H9 (cell line): ENCODE measurements at regions not wholly inside any gene's neighbourhood (a gene's known extent, or its start where the extent isn't known, plus 50 kb on each side); places are given as distances from the start of the nearest gene placed in this dataset.

ENCODE experiments used
- DNase-seq: peaks from one replicate; pipeline ENCODE4 v3.0.0-alpha.2; 2017
- H2AFZ ChIP-seq: one replicate; pipeline ENCODE4 v1.6.1; 2013; ENCODE audit warnings: mild to moderate bottlenecking, low read length, control low read depth, moderate library complexity
- H2AK5ac ChIP-seq: 2 replicates; pipeline ENCODE4 v1.6.1; 2013; ENCODE audit warnings: low read length, control low read depth, mixed read lengths; ENCODE audit not compliant: insufficient read length
- H2BK120ac ChIP-seq: one replicate; pipeline ENCODE4 v1.6.1; 2013; ENCODE audit warnings: low read depth, mild to moderate bottlenecking, low read length, control low read depth, inconsistent platforms; ENCODE audit not compliant: poor library complexity, severe bottlenecking
- H2BK12ac ChIP-seq: 2 replicates; pipeline ENCODE4 v1.6.1; 2013; ENCODE audit warnings: low read length, control low read depth, mixed read lengths, low read depth; ENCODE audit not compliant: insufficient read length
- H2BK15ac ChIP-seq: 2 replicates; pipeline ENCODE4 v1.6.1; 2013; ENCODE audit warnings: low read depth, low read length, control low read depth
- H2BK20ac ChIP-seq: one replicate; pipeline ENCODE4 v1.6.1; 2013; ENCODE audit warnings: low read depth, mild to moderate bottlenecking, low read length, control low read depth, inconsistent platforms; ENCODE audit not compliant: poor library complexity, severe bottlenecking
- H2BK5ac ChIP-seq: 2 replicates; pipeline ENCODE4 v1.6.1; 2013; ENCODE audit warnings: low read length, control low read depth, mixed read lengths; ENCODE audit not compliant: insufficient read length
- H3K14ac ChIP-seq: 2 replicates; pipeline ENCODE4 v1.6.1; 2013; ENCODE audit warnings: low read length, control low read depth; ENCODE audit not compliant: insufficient read depth
- H3K18ac ChIP-seq: 2 replicates; pipeline ENCODE4 v1.6.1; 2013; ENCODE audit warnings: low read depth, mild to moderate bottlenecking, mixed read lengths, low read length, control low read depth; ENCODE audit not compliant: insufficient read length
- H3K23ac ChIP-seq: 2 replicates; pipeline ENCODE4 v1.6.1; 2013; ENCODE audit warnings: low read length, control low read depth, mixed read lengths, low read depth; ENCODE audit not compliant: insufficient read length
- H3K23me2 ChIP-seq: 2 replicates; pipeline ENCODE4 v1.6.1; 2013; ENCODE audit warnings: low read depth, mild to moderate bottlenecking, mixed read lengths, low read length, control low read depth; ENCODE audit not compliant: insufficient read length, poor library complexity, severe bottlenecking
- H3K27ac ChIP-seq: 2 replicates; pipeline ENCODE4 v1.5.1; 2013; ENCODE audit warnings: low read length, control low read depth, mixed read lengths, low read depth; ENCODE audit not compliant: insufficient read length
- H3K27me3 ChIP-seq: 2 replicates; pipeline ENCODE4 v1.6.1; 2013; ENCODE audit warnings: low read length, control low read depth, inconsistent platforms; ENCODE audit not compliant: insufficient read depth
- H3K4ac ChIP-seq: 2 replicates; pipeline ENCODE4 v1.6.1; 2013; ENCODE audit warnings: low read depth, mild to moderate bottlenecking, control low read depth, inconsistent platforms, low read length, moderate library complexity
- H3K4me1 ChIP-seq: 2 replicates; pipeline ENCODE4 v1.6.1; 2013; ENCODE audit warnings: low read length, control low read depth, inconsistent platforms; ENCODE audit not compliant: insufficient read depth
- H3K4me2 ChIP-seq: 2 replicates; pipeline ENCODE4 v1.6.1; 2013; ENCODE audit warnings: low read length, control low read depth, mixed read lengths; ENCODE audit not compliant: insufficient read length, insufficient read depth
- H3K56ac ChIP-seq: 2 replicates; pipeline ENCODE4 v1.6.1; 2013; ENCODE audit warnings: low read depth, mild to moderate bottlenecking, mixed read lengths, low read length, control low read depth; ENCODE audit not compliant: insufficient read length
- H3K79me1 ChIP-seq: 2 replicates; pipeline ENCODE4 v1.6.1; 2013; ENCODE audit warnings: low read depth, mild to moderate bottlenecking, moderate library complexity, low read length, control low read depth, inconsistent platforms; ENCODE audit not compliant: insufficient read depth, poor library complexity, severe bottlenecking
- H3K79me2 ChIP-seq: 2 replicates; pipeline ENCODE4 v1.6.1; 2013; ENCODE audit warnings: low read length, control low read depth, inconsistent platforms; ENCODE audit not compliant: insufficient read depth
- H3K9ac ChIP-seq: 2 replicates; pipeline ENCODE4 v1.6.1; 2013; ENCODE audit warnings: low read length, control low read depth, mixed read lengths; ENCODE audit not compliant: insufficient read length; ENCODE audit errors: extremely low read depth
- H3K9me3 ChIP-seq: one replicate; pipeline ENCODE4 v1.6.1; 2013; ENCODE audit warnings: low read depth, low read length, inconsistent platforms; ENCODE audit not compliant: control insufficient read depth
- H3T11ph ChIP-seq: one replicate; pipeline ENCODE4 v1.6.1; 2013; ENCODE audit warnings: mild to moderate bottlenecking, low read length, control low read depth, inconsistent platforms
- H4K20me1 ChIP-seq: one replicate; pipeline ENCODE4 v1.6.1; 2013; ENCODE audit not compliant: control insufficient read depth, insufficient read length, insufficient read depth
- H4K5ac ChIP-seq: 2 replicates; pipeline ENCODE4 v1.6.1; 2013; ENCODE audit warnings: low read depth, mild to moderate bottlenecking, mixed read lengths, low read length, control low read depth; ENCODE audit not compliant: insufficient read length
- H4K8ac ChIP-seq: replicated peaks from 2 replicates; pipeline ENCODE4 v1.6.1; 2013; ENCODE audit warnings: low read length, control low read depth, mixed read lengths, low read depth; ENCODE audit not compliant: insufficient read length
- H4K91ac ChIP-seq: 2 replicates; pipeline ENCODE4 v1.6.1; 2013; ENCODE audit warnings: low read depth, mild to moderate bottlenecking, moderate library complexity, mixed read lengths, low read length, control low read depth; ENCODE audit not compliant: insufficient read length
- H3K27ac Mint-ChIP-seq, 3 experiments: 2 replicates in 2 of 3; 3 replicates in 1 of 3; pipeline ENCODE4 v1.8.0; 2020 to 2021; ENCODE audit warnings: mixed read lengths in 3 of 3, mild to moderate bottlenecking in 1 of 3, moderate library complexity in 1 of 3
- H3K27me3 Mint-ChIP-seq: 2 replicates; pipeline ENCODE4 v1.8.0; 2021; ENCODE audit warnings: low read depth, mild to moderate bottlenecking, moderate library complexity, mixed read lengths
- H3K36me3 Mint-ChIP-seq, 3 experiments: 2 replicates in 2 of 3; 3 replicates in 1 of 3; pipeline ENCODE4 v1.8.0; 2020 to 2021; ENCODE audit warnings: low read depth in 3 of 3, mixed read lengths in 3 of 3; ENCODE audit not compliant: insufficient read depth in 1 of 3
- H3K4me1 Mint-ChIP-seq, 2 experiments: 2 replicates each; pipeline ENCODE4 v1.8.0; 2020; ENCODE audit warnings: mixed read lengths in 2 of 2
- H3K4me3 Mint-ChIP-seq, 2 experiments: 2 replicates in 1 of 2; 3 replicates in 1 of 2; pipeline ENCODE4 v1.8.0; 2020 to 2021; ENCODE audit warnings: mild to moderate bottlenecking in 2 of 2, mixed read lengths in 2 of 2, moderate library complexity in 1 of 2
- H3K9me3 Mint-ChIP-seq, 2 experiments: 2 replicates in 1 of 2; 3 replicates in 1 of 2; pipeline ENCODE4 v1.8.0; 2020; ENCODE audit warnings: mild to moderate bottlenecking in 2 of 2, mixed read lengths in 2 of 2, moderate library complexity in 1 of 2
- WGBS: extraction: QIAGEN DNeasy Blood & Tissue Kit; methylation state at CpG from one replicate; pipeline ENCODE4 v1.1.7; 2013; ENCODE audit warnings: missing lambda C conversion rate, low lambda C conversion rate, mixed read lengths; ENCODE audit not compliant: insufficient read length; ENCODE audit errors: extremely low coverage; 5-methylcytosine and 5-hydroxymethylcytosine counted together
- TF ChIP-seq, protein P1 (sequence below): fragments of 200-600 bp; sonication (generic); conservative IDR thresholded peaks from 3 replicates; pipeline ENCODE4 v1.8.0; 2021; ENCODE audit warnings: antibody characterized with exemption, mild to moderate bottlenecking

DNA sequence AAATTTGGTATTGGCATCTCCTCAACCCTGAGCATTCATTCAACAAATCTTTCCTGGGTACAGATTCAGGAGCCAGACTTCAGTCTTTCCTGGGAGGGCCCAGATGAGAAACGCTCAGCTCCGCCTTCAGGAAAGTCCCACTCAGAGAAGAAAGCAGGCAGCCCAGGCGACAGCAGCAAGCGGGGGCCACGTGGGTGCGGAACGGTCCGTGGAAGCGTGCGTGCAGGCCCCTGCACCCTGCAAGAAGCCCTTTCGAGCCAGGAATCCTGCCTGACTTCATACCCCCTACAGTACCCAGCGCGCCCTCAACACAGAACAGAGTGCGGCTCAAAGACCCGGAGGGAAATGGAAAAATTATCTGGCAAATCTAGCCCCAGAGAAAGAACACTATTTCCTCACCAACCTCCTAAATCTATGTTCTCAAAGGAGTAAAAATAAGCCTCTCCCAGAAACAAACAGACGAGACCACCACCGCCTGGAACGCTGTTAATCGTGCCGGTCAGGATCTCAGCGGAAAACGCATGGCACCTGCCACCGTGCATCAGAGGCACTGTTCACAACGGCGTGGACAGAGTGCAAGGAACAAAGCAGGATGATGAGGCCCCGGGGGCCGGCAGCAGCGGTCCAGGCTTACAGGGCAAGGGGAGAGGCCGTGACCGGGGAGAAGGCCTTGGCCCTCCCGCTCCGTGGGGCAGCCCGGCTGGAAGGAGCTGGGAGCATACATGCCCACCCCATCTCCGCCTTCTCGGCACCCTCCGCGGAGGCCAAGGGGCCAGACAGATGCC is 318.3 kb downstream of the EIPR1 start:
- no peak overlapping the region for H2BK20ac ChIP-seq
- no peak overlapping the region for H2AFZ ChIP-seq
- no peak overlapping the region for H4K91ac ChIP-seq
- Mint-ChIP-seq H3K9me3 (peaks cover 7 to 14% of the 10 kb centered on the region in 2 experiments; a peak in 4 of 5 replicates), H3K4me3 (no peak overlapping the region), H3K27me3 (no peaks in the 10 kb centered on the region), H3K36me3 (no peaks in the 10 kb centered on the region; a peak in 2 of 7 replicates), H3K4me1 (peaks cover 2% of the 10 kb centered on the region in 2 experiments; a peak in 2 of 4 replicates), H3K27ac (no peak overlapping the region)
- no peak overlapping the region for H2BK12ac ChIP-seq
- H2BK120ac ChIP-seq: no peak overlapping the region
- H3K27ac ChIP-seq: no peak overlapping the region
- TF ChIP-seq, protein P1, sequence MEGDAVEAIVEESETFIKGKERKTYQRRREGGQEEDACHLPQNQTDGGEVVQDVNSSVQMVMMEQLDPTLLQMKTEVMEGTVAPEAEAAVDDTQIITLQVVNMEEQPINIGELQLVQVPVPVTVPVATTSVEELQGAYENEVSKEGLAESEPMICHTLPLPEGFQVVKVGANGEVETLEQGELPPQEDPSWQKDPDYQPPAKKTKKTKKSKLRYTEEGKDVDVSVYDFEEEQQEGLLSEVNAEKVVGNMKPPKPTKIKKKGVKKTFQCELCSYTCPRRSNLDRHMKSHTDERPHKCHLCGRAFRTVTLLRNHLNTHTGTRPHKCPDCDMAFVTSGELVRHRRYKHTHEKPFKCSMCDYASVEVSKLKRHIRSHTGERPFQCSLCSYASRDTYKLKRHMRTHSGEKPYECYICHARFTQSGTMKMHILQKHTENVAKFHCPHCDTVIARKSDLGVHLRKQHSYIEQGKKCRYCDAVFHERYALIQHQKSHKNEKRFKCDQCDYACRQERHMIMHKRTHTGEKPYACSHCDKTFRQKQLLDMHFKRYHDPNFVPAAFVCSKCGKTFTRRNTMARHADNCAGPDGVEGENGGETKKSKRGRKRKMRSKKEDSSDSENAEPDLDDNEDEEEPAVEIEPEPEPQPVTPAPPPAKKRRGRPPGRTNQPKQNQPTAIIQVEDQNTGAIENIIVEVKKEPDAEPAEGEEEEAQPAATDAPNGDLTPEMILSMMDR: no peak
- no peaks in the 10 kb centered on the region for H3K9me3 ChIP-seq
- H3K4ac ChIP-seq: no peak overlapping the region
- H4K8ac ChIP-seq: no peak overlapping the region
- H3K4me2 ChIP-seq: no peak overlapping the region
- H3K14ac ChIP-seq: no peak overlapping the region
- no peak overlapping the region for H4K5ac ChIP-seq
- WGBS: no CpG with 5 or more reads among the region's 37 CpGs
- H3K79me2 ChIP-seq: no peaks in the 10 kb centered on the region
- H3K79me1 ChIP-seq: no peaks in the 10 kb centered on the region
- no peak overlapping the region for H2BK5ac ChIP-seq
- H3K27me3 ChIP-seq: no peaks in the 10 kb centered on the region
- no peak overlapping the region for H3K23ac ChIP-seq
- no peak overlapping the region for H2AK5ac ChIP-seq
- no peak overlapping the region for H2BK15ac ChIP-seq
- no peaks in the 10 kb centered on the region for H3K4me1 ChIP-seq
- H3K9ac ChIP-seq: no peak overlapping the region
- no peaks in the 10 kb centered on the region for H3K23me2 ChIP-seq
- no peak overlapping the region for H3K56ac ChIP-seq
- H4K20me1 ChIP-seq: no peaks in the 10 kb centered on the region
- H3K18ac ChIP-seq: no peak overlapping the region
- H3T11ph ChIP-seq: no peak overlapping the region
- DNase-seq: no peak
